T-helper 2 cell treated with Interferon-gamma antibody and Interleukin-4, amounts not matched to agents 5 μg/mL and 100 μg/mL, for 36 hours (primary cell): ENCODE measurements at regions not wholly inside any gene's neighbourhood (a gene's known extent, or its start where the extent isn't known, plus 50 kb on each side); places are given as distances from the start of the nearest gene placed in this dataset.

Source experiments
- DNase-seq: peaks from one replicate; pipeline ENCODE4 v3.0.0; 2021; ENCODE audit warnings: low spot score
- H3K27ac Mint-ChIP-seq: one replicate; pipeline ENCODE4 v1.8.0; 2021; ENCODE audit warnings: mild to moderate bottlenecking, mixed read lengths
- H3K27me3 Mint-ChIP-seq: one replicate; pipeline ENCODE4 v1.8.0; 2021; ENCODE audit warnings: low read depth, mixed read lengths
- H3K36me3 Mint-ChIP-seq: one replicate; pipeline ENCODE4 v1.8.0; 2021; ENCODE audit warnings: low read depth, mixed read lengths
- H3K4me1 Mint-ChIP-seq: one replicate; pipeline ENCODE4 v1.8.0; 2021; ENCODE audit warnings: low read depth, mixed read lengths
- H3K4me3 Mint-ChIP-seq: one replicate; pipeline ENCODE4 v1.8.0; 2022; ENCODE audit warnings: mild to moderate bottlenecking, moderate library complexity, mixed read lengths
- H3K9me3 Mint-ChIP-seq: one replicate; pipeline ENCODE4 v1.8.0; 2021; ENCODE audit warnings: mixed read lengths

GRCh38 chr21:38598413-38598812 is 100.1 kb upstream of the ERG start:
- H3K27ac Mint-ChIP-seq, result no peak overlapping the region
- no peak overlapping the region for H3K4me3 Mint-ChIP-seq
- no peak for DNase-seq
- H3K4me1 Mint-ChIP-seq, result no peaks in the 10 kb centered on the region
- no peaks in the 10 kb centered on the region for H3K36me3 Mint-ChIP-seq
- H3K9me3 Mint-ChIP-seq, result no peaks in the 10 kb centered on the region
- peaks cover 9% of the 10 kb centered on the region for H3K27me3 Mint-ChIP-seq

- Mint-ChIP-seq H3K4me1 (no peaks in the 10 kb centered on the region), H3K4me3 (no peak overlapping the region), H3K27me3 (peaks cover 9% of the 10 kb centered on the region), H3K9me3 (no peaks in the 10 kb centered on the region), H3K36me3 (no peaks in the 10 kb centered on the region), H3K27ac (no peak overlapping the region)
- DNase-seq, result no peak
These were observed 101.2 kb upstream of the ERG start for GRCh38 chr21:38599381-38599975.

GRCh38 chr21:38600106-38600505 is 101.8 kb upstream of the ERG start:
- H3K36me3 Mint-ChIP-seq, result no peaks in the 10 kb centered on the region
- H3K27me3 Mint-ChIP-seq, result peaks cover 9% of the 10 kb centered on the region
- no peaks in the 10 kb centered on the region for H3K4me1 Mint-ChIP-seq
- H3K9me3 Mint-ChIP-seq, result no peaks in the 10 kb centered on the region
- no peak overlapping the region for H3K4me3 Mint-ChIP-seq
- no peak for DNase-seq
- no peak overlapping the region for H3K27ac Mint-ChIP-seq

- no peak for DNase-seq
- no peak overlapping the region for H3K4me3 Mint-ChIP-seq
- no peaks in the 10 kb centered on the region for H3K9me3 Mint-ChIP-seq
- no peaks in the 10 kb centered on the region for H3K4me1 Mint-ChIP-seq
- no peaks in the 10 kb centered on the region for H3K36me3 Mint-ChIP-seq
- H3K27ac Mint-ChIP-seq, result no peak overlapping the region
- peaks cover 16% of the 10 kb centered on the region for H3K27me3 Mint-ChIP-seq
These were observed 107.0 kb upstream of the ERG start for GRCh38 chr21:38605236-38605635.

GRCh38 chr21:38609580-38609979 is 111.3 kb upstream of the ERG start:
- Mint-ChIP-seq H3K27ac (no peak overlapping the region), H3K36me3 (no peaks in the 10 kb centered on the region), H3K4me3 (no peak overlapping the region), H3K4me1 (no peaks in the 10 kb centered on the region), H3K9me3 (no peaks in the 10 kb centered on the region), H3K27me3 (peaks cover 18% of the 10 kb centered on the region)
- DNase-seq, result no peak

- H3K4me1 Mint-ChIP-seq, result no peaks in the 10 kb centered on the region
- no peaks in the 10 kb centered on the region for H3K9me3 Mint-ChIP-seq
- peaks cover 18% of the 10 kb centered on the region for H3K27me3 Mint-ChIP-seq
- H3K27ac Mint-ChIP-seq, result no peak overlapping the region
- H3K36me3 Mint-ChIP-seq, result no peaks in the 10 kb centered on the region
- no peak overlapping the region for H3K4me3 Mint-ChIP-seq
- DNase-seq, result no peak
These were observed 112.5 kb upstream of the ERG start for GRCh38 chr21:38610623-38611251.

- no peak overlapping the region for H3K27ac Mint-ChIP-seq
- H3K4me3 Mint-ChIP-seq, result no peak overlapping the region
These were observed 113.0 kb upstream of the ERG start for GRCh38 chr21:38611277-38611676.

GRCh38 chr21:38613686-38614085 is 115.4 kb upstream of the ERG start:
- Mint-ChIP-seq H3K27me3 (peaks cover 13% of the 10 kb centered on the region), H3K36me3 (no peaks in the 10 kb centered on the region)

More at GRCh38 chr21:38611277-38611676, 113.0 kb upstream of the ERG start:
- Mint-ChIP-seq H3K27me3 (peaks cover 18% of the 10 kb centered on the region), H3K36me3 (no peaks in the 10 kb centered on the region), H3K9me3 (no peaks in the 10 kb centered on the region), H3K4me1 (no peaks in the 10 kb centered on the region)
- no peak for DNase-seq

GRCh38 chr21:38614558-38614957 is 116.3 kb upstream of the ERG start:
- Mint-ChIP-seq H3K27ac (no peak overlapping the region), H3K36me3 (no peaks in the 10 kb centered on the region), H3K4me1 (no peaks in the 10 kb centered on the region), H3K27me3 (peaks cover 10% of the 10 kb centered on the region), H3K4me3 (no peak overlapping the region), H3K9me3 (no peaks in the 10 kb centered on the region)
- DNase-seq, result no peak

More at GRCh38 chr21:38613686-38614085, 115.4 kb upstream of the ERG start:
- Mint-ChIP-seq H3K9me3 (no peaks in the 10 kb centered on the region), H3K4me1 (no peaks in the 10 kb centered on the region), H3K4me3 (no peak overlapping the region), H3K27ac (no peak overlapping the region)
- no peak for DNase-seq

- no peaks in the 10 kb centered on the region for H3K9me3 Mint-ChIP-seq
- H3K4me3 Mint-ChIP-seq, result no peak overlapping the region
- H3K4me1 Mint-ChIP-seq, result no peaks in the 10 kb centered on the region
- no peak for DNase-seq
- H3K27ac Mint-ChIP-seq, result no peak overlapping the region
- no peaks in the 10 kb centered on the region for H3K36me3 Mint-ChIP-seq
- H3K27me3 Mint-ChIP-seq, result no peaks in the 10 kb centered on the region
These were observed 121.2 kb upstream of the ERG start for GRCh38 chr21:38619480-38619879.

GRCh38 chr21:38619992-38620479 is 121.8 kb upstream of the ERG start:
- DNase-seq, result no peak
- no peaks in the 10 kb centered on the region for H3K4me1 Mint-ChIP-seq
- no peak overlapping the region for H3K4me3 Mint-ChIP-seq
- no peaks in the 10 kb centered on the region for H3K36me3 Mint-ChIP-seq
- no peaks in the 10 kb centered on the region for H3K27me3 Mint-ChIP-seq
- no peaks in the 10 kb centered on the region for H3K9me3 Mint-ChIP-seq
- no peak overlapping the region for H3K27ac Mint-ChIP-seq

GRCh38 chr21:38621132-38621531 is 122.9 kb upstream of the ERG start:
- Mint-ChIP-seq H3K27me3 (no peaks in the 10 kb centered on the region), H3K9me3 (no peaks in the 10 kb centered on the region), H3K4me3 (no peak overlapping the region), H3K36me3 (no peaks in the 10 kb centered on the region), H3K4me1 (no peaks in the 10 kb centered on the region), H3K27ac (no peak overlapping the region)
- DNase-seq, result no peak

GRCh38 chr21:38622081-38622826 is 124.0 kb upstream of the ERG start:
- no peaks in the 10 kb centered on the region for H3K27me3 Mint-ChIP-seq
- no peaks in the 10 kb centered on the region for H3K4me1 Mint-ChIP-seq
- H3K36me3 Mint-ChIP-seq, result no peaks in the 10 kb centered on the region
- no peak for DNase-seq
- H3K27ac Mint-ChIP-seq, result no peak overlapping the region
- no peaks in the 10 kb centered on the region for H3K9me3 Mint-ChIP-seq
- no peak overlapping the region for H3K4me3 Mint-ChIP-seq

- no peaks in the 10 kb centered on the region for H3K36me3 Mint-ChIP-seq
- H3K27ac Mint-ChIP-seq, result no peak overlapping the region
- no peak for DNase-seq
- H3K4me1 Mint-ChIP-seq, result no peaks in the 10 kb centered on the region
- H3K4me3 Mint-ChIP-seq, result no peak overlapping the region
- H3K27me3 Mint-ChIP-seq, result no peaks in the 10 kb centered on the region
- no peaks in the 10 kb centered on the region for H3K9me3 Mint-ChIP-seq
These were observed 124.5 kb upstream of the ERG start for GRCh38 chr21:38622827-38623209.
